Right lobe of liver (tissue), 4 donors: ENCODE measurements at regions not wholly inside any gene's neighbourhood (a gene's known extent, or its start where the extent isn't known, plus 50 kb on each side); places are given as distances from the start of the nearest gene placed in this dataset.

Experiments used
- CTCF ChIP-seq, 4 donors: fragments of 200-600 bp in 3 of 4; fragments of 450-650 bp in 1 of 4; IDR thresholded peaks; one replicate each; pipeline versions ENCODE4 v1.5.1 to v1.8.0; 2016 to 2022; ENCODE audit warnings: antibody characterized with exemption in 4 of 4, mild to moderate bottlenecking in 2 of 4
- POLR2A ChIP-seq: fragments of 450-650 bp; IDR thresholded peaks from one replicate; pipeline ENCODE4 v1.6.1; 2017; ENCODE audit warnings: antibody characterized with exemption, mild to moderate bottlenecking
- donor health status: DM: no; HTN: no; CAD: no.
- donor health status: DM: no; HTN: no; CAD: no.
- donor health status: DM: no; HTN: yes; CAD: no.

GRCh38 chr14:58737511-58737910 is 99.7 kb downstream of the DACT1 start:
- TF ChIP-seq CTCF (IDR thresholded peaks at IDR 0.05) (no peak), POLR2A (no peak)
